ENCODE measurements at regions not wholly inside any gene's neighbourhood (a gene's known extent, or its start where the extent isn't known, plus 50 kb on each side); places are given as distances from the start of the nearest gene placed in this dataset.

GRCh38 chr10:4504550-4504949 lies 321.5 kb upstream of the AKR1E2 start:
- no peak overlapping the region for H3K27ac ChIP-seq (replicated peaks)
- no peak for DNase-seq (ENCODE audit: low read depth in 1 of 2, low spot score in 1 of 2)
- no peak overlapping the region for H3K4me3 ChIP-seq (replicated peaks; ENCODE audit: insufficient read depth, low read length)
- no peak for TF ChIP-seq CTCF (IDR thresholded peaks at IDR 0.05; ENCODE audit: insufficient read depth, low read length)
- TF ChIP-seq SPI1 (IDR thresholded peaks at IDR 0.05; ENCODE audit: borderline replicate concordance, low read depth) = no peak
- no peak for TF ChIP-seq GABPA (IDR thresholded peaks at IDR 0.05; ENCODE audit: low read depth)
- TF ChIP-seq REST (IDR thresholded peaks at IDR 0.05; ENCODE audit: insufficient replicate concordance, low read depth) = no peak
- no peak for TF ChIP-seq POLR2AphosphoS5 (IDR thresholded peaks at IDR 0.05; ENCODE audit: low read depth)
- no peaks in the 10 kb centered on the region for H3K27me3 ChIP-seq (ENCODE audit: insufficient read depth, poor library complexity, severe bottlenecking)

GRCh38 chr10:4503076-4503475 lies 322.9 kb upstream of the AKR1E2 start:
- DNase-seq (ENCODE audit: low read depth in 1 of 2, low spot score in 1 of 2) = no peak
- Histone ChIP-seq H3K4me3 (replicated peaks; ENCODE audit: insufficient read depth, low read length) (no peak overlapping the region), H3K27ac (replicated peaks) (no peak overlapping the region), H3K27me3 (ENCODE audit: insufficient read depth, poor library complexity, severe bottlenecking) (no peaks in the 10 kb centered on the region)
- no peak for TF ChIP-seq GABPA (IDR thresholded peaks at IDR 0.05; ENCODE audit: low read depth)

- H3K4me3 ChIP-seq (replicated peaks; ENCODE audit: insufficient read depth, low read length) = no peak overlapping the region
- DNase-seq (ENCODE audit: low read depth in 1 of 2, low spot score in 1 of 2) = no peak
- H3K27me3 ChIP-seq (ENCODE audit: insufficient read depth, poor library complexity, severe bottlenecking) = no peaks in the 10 kb centered on the region
- no peak for TF ChIP-seq SPI1 (IDR thresholded peaks at IDR 0.05; ENCODE audit: borderline replicate concordance, low read depth)
- no peak for TF ChIP-seq POLR2AphosphoS5 (IDR thresholded peaks at IDR 0.05; ENCODE audit: low read depth)
- TF ChIP-seq REST (IDR thresholded peaks at IDR 0.05; ENCODE audit: insufficient replicate concordance, low read depth) = no peak
- no peak for TF ChIP-seq CTCF (IDR thresholded peaks at IDR 0.05; ENCODE audit: insufficient read depth, low read length)
- no peak for TF ChIP-seq GABPA (IDR thresholded peaks at IDR 0.05; ENCODE audit: low read depth)
- H3K27ac ChIP-seq (replicated peaks) = no peak overlapping the region
These were observed 324.7 kb upstream of the AKR1E2 start for GRCh38 chr10:4501306-4501705.

- H3K27ac ChIP-seq (replicated peaks) = no peak overlapping the region
- no peak overlapping the region for H3K4me3 ChIP-seq (replicated peaks; ENCODE audit: insufficient read depth, low read length)
These were observed 327.2 kb upstream of the AKR1E2 start for GRCh38 chr10:4498711-4499251.

More at GRCh38 chr10:4498711-4499251, 327.2 kb upstream of the AKR1E2 start:
- no peaks in the 10 kb centered on the region for H3K27me3 ChIP-seq (ENCODE audit: insufficient read depth, poor library complexity, severe bottlenecking)
- no peak for TF ChIP-seq POLR2AphosphoS5 (IDR thresholded peaks at IDR 0.05; ENCODE audit: low read depth)
- no peak for TF ChIP-seq CTCF (IDR thresholded peaks at IDR 0.05; ENCODE audit: insufficient read depth, low read length)
- TF ChIP-seq REST (IDR thresholded peaks at IDR 0.05; ENCODE audit: insufficient replicate concordance, low read depth) = no peak
- no peak for TF ChIP-seq SPI1 (IDR thresholded peaks at IDR 0.05; ENCODE audit: borderline replicate concordance, low read depth)
- no peak for TF ChIP-seq GABPA (IDR thresholded peaks at IDR 0.05; ENCODE audit: low read depth)
- no peak for DNase-seq (ENCODE audit: low read depth in 1 of 2, low spot score in 1 of 2)
